GM10266 (cell line): ENCODE measurements at regions not wholly inside any gene's neighbourhood (a gene's known extent, or its start where the extent isn't known, plus 50 kb on each side); places are given as distances from the start of the nearest gene placed in this dataset.

Experiments
- DNase-seq: peaks from one replicate; pipeline ENCODE4 v3.0.0; 2012; ENCODE audit errors: extremely low spot score
- CTCF ChIP-seq: IDR thresholded peaks from 2 replicates; pipeline ENCODE4 v1.5.1; 2012; ENCODE audit warnings: mild to moderate bottlenecking, low read depth; ENCODE audit not compliant: control insufficient read depth, insufficient read depth; ENCODE audit errors: missing control alignments

- DNase-seq: no peak
- no peak for TF ChIP-seq CTCF
These were observed 77.6 kb upstream of the TMEM260 start for GRCh38 chr14:56501909-56502530.

- TF ChIP-seq CTCF: no peak
- DNase-seq: no peak
These were observed 74.2 kb upstream of the TMEM260 start for GRCh38 chr14:56505361-56505760.

GRCh38 chr14:56512521-56512920 lies 67.1 kb upstream of the TMEM260 start:
- TF ChIP-seq CTCF: no peak

GRCh38 chr14:56514663-56515371 lies 64.8 kb upstream of the TMEM260 start:
- no peak for TF ChIP-seq CTCF
- DNase-seq: no peak

More at GRCh38 chr14:56512521-56512920, 67.1 kb upstream of the TMEM260 start:
- DNase-seq: no peak

- no peak for DNase-seq
- TF ChIP-seq CTCF: no peak
These were observed 63.9 kb upstream of the TMEM260 start for GRCh38 chr14:56515739-56516138.

- DNase-seq: no peak
- no peak for TF ChIP-seq CTCF
These were observed 57.2 kb upstream of the TMEM260 start for GRCh38 chr14:56522403-56522802.

- TF ChIP-seq CTCF: no peak
- no peak for DNase-seq
These were observed 54.5 kb upstream of the TMEM260 start for GRCh38 chr14:56524971-56525677.
